Skeletal muscle cell (primary cell): ENCODE measurements at regions not wholly inside any gene's neighbourhood (a gene's known extent, or its start where the extent isn't known, plus 50 kb on each side); places are given as distances from the start of the nearest gene placed in this dataset.
A peak's percentile ranks its signal among the peaks of the same experiment; 100 is the strongest.
"Not testable (repeated sequence)": the region's sequence is repeated elsewhere in the genome, so short reads cannot be mapped to it uniquely, and the experiment has no call there.

Experiments
- DNase-seq: peaks from one replicate; pipeline ENCODE4 v3.0.0-alpha.2; 2010; ENCODE audit warnings: low read depth
- H3K4me3 ChIP-seq: 2 replicates; pipeline ENCODE4 v1.5.1; 2011; ENCODE audit warnings: low read depth, mild to moderate bottlenecking, control low read depth, low read length, moderate library complexity

- no peak overlapping the region for H3K4me3 ChIP-seq
- DNase-seq: no peak
Measured at GRCh38 chr6:149229096-149229495, 88.4 kb upstream of the TAB2 start.

- no peak for DNase-seq
- H3K4me3 ChIP-seq: no peak overlapping the region
Measured at GRCh38 chr6:149230712-149231460, 86.6 kb upstream of the TAB2 start.

GRCh38 chr6:149231778-149232177 lies 85.7 kb upstream of the TAB2 start:
- DNase-seq: no peak
- no peak overlapping the region for H3K4me3 ChIP-seq

GRCh38 chr6:149233056-149233715 lies 84.3 kb upstream of the TAB2 start:
- H3K4me3 ChIP-seq: no peak overlapping the region
- DNase-seq: peak; percentile 73

GRCh38 chr6:149234051-149234962 lies 83.2 kb upstream of the TAB2 start:
- H3K4me3 ChIP-seq: no peak overlapping the region

GRCh38 chr6:149235130-149235561 lies 82.4 kb upstream of the TAB2 start:
- no peak overlapping the region for H3K4me3 ChIP-seq
- DNase-seq: peak; percentile 90

More at GRCh38 chr6:149234051-149234962, 83.2 kb upstream of the TAB2 start:
- peak; percentile 46 for DNase-seq

GRCh38 chr6:149236589-149236988 lies 80.9 kb upstream of the TAB2 start:
- no peak overlapping the region for H3K4me3 ChIP-seq
- peak; percentile 45 for DNase-seq

GRCh38 chr6:149237464-149237863 lies 80.0 kb upstream of the TAB2 start:
- H3K4me3 ChIP-seq: no peak overlapping the region

GRCh38 chr6:149239573-149240209 lies 77.8 kb upstream of the TAB2 start:
- H3K4me3 ChIP-seq: no peak overlapping the region
- DNase-seq: no peak

More at GRCh38 chr6:149237464-149237863, 80.0 kb upstream of the TAB2 start:
- DNase-seq: no peak

- no peak for DNase-seq
- no peak overlapping the region for H3K4me3 ChIP-seq
Measured at GRCh38 chr6:149242883-149243282, 74.6 kb upstream of the TAB2 start.

- no peak overlapping the region for H3K4me3 ChIP-seq
- DNase-seq: no peak
Measured at GRCh38 chr6:149244105-149244504, 73.4 kb upstream of the TAB2 start.

GRCh38 chr6:149246691-149247384 lies 70.7 kb upstream of the TAB2 start:
- no peak for DNase-seq
- H3K4me3 ChIP-seq: no peak overlapping the region

- no peak overlapping the region for H3K4me3 ChIP-seq
- DNase-seq: no peak
Measured at GRCh38 chr6:149247385-149247763, 70.1 kb upstream of the TAB2 start.

- H3K4me3 ChIP-seq, DNase-seq: not testable (repeated sequence)
Measured at GRCh38 chr6:149248263-149248662, 69.2 kb upstream of the TAB2 start.

- DNase-seq: no peak
- no peak overlapping the region for H3K4me3 ChIP-seq
Measured at GRCh38 chr6:149248693-149249369, 68.7 kb upstream of the TAB2 start.

GRCh38 chr6:149249370-149250357 lies 67.8 kb upstream of the TAB2 start:
- no peak for DNase-seq
- no peak overlapping the region for H3K4me3 ChIP-seq

- H3K4me3 ChIP-seq: no peak overlapping the region
- DNase-seq: no peak
Measured at GRCh38 chr6:149250951-149251350, 66.6 kb upstream of the TAB2 start.
